ENCODE measurements at regions not wholly inside any gene's neighbourhood (a gene's known extent, or its start where the extent isn't known, plus 50 kb on each side); places are given as distances from the start of the nearest gene placed in this dataset.

- BruUV-seq (replicated peaks): no TSS peak
- ChIA-PET POLR2A (ENCODE audit: low non-redundant PET) (no interaction called here), CTCF (no interaction called here)
- no peaks in the 10 kb centered on the region for H3K36me3 ChIP-seq (ENCODE audit: insufficient read depth, low read length, poor library complexity, severe bottlenecking)
- TF ChIP-seq, protein P1, sequence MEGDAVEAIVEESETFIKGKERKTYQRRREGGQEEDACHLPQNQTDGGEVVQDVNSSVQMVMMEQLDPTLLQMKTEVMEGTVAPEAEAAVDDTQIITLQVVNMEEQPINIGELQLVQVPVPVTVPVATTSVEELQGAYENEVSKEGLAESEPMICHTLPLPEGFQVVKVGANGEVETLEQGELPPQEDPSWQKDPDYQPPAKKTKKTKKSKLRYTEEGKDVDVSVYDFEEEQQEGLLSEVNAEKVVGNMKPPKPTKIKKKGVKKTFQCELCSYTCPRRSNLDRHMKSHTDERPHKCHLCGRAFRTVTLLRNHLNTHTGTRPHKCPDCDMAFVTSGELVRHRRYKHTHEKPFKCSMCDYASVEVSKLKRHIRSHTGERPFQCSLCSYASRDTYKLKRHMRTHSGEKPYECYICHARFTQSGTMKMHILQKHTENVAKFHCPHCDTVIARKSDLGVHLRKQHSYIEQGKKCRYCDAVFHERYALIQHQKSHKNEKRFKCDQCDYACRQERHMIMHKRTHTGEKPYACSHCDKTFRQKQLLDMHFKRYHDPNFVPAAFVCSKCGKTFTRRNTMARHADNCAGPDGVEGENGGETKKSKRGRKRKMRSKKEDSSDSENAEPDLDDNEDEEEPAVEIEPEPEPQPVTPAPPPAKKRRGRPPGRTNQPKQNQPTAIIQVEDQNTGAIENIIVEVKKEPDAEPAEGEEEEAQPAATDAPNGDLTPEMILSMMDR (conservative IDR thresholded peaks at IDR 0.05; ENCODE audit: low read depth, low read length): no peak
- TF ChIP-seq EZH2 (IDR thresholded peaks at IDR 0.05; ENCODE audit: borderline replicate concordance, low read depth, low read length, poor library complexity, severe bottlenecking): no peak
- H3K27me3 ChIP-seq (replicated peaks; ENCODE audit: insufficient read depth, low read depth, low read length, poor library complexity): no peaks in the 10 kb centered on the region
- H3K27ac ChIP-seq (ENCODE audit: low read depth, low read length, poor library complexity, severe bottlenecking): no peak overlapping the region
- no peaks in the 10 kb centered on the region for H3K4me1 ChIP-seq (ENCODE audit: insufficient read depth, low read length, poor library complexity, severe bottlenecking)
- no peak for DNase-seq (ENCODE audit: low spot score)
- no peak overlapping the region for H3K4me3 ChIP-seq (ENCODE audit: low read depth, low read length, poor library complexity, severe bottlenecking)
- intact Hi-C loops (cut with micrococcal nuclease; ENCODE audit: unreplicated experiment): no loop called here
- no peaks in the 10 kb centered on the region for H3K9me3 ChIP-seq (ENCODE audit: low read depth, low read length, poor library complexity, severe bottlenecking)
Measured at GRCh38 chr9:89865981-89866380, 261.2 kb downstream of the GADD45G start.

- no peaks in the 10 kb centered on the region for H3K36me3 ChIP-seq (ENCODE audit: insufficient read depth, low read length, poor library complexity, severe bottlenecking)
- CTCF ChIA-PET: no interaction called here
- DNase-seq (ENCODE audit: low spot score): no peak
- POLR2A ChIA-PET (ENCODE audit: low non-redundant PET): no interaction called here
- no peak for TF ChIP-seq EZH2 (IDR thresholded peaks at IDR 0.05; ENCODE audit: borderline replicate concordance, low read depth, low read length, poor library complexity, severe bottlenecking)
- TF ChIP-seq, protein P1 (conservative IDR thresholded peaks at IDR 0.05; ENCODE audit: low read depth, low read length): no peak
- H3K9me3 ChIP-seq (ENCODE audit: low read depth, low read length, poor library complexity, severe bottlenecking): no peaks in the 10 kb centered on the region
- no TSS peak for BruUV-seq (replicated peaks)
- no peak overlapping the region for H3K27ac ChIP-seq (ENCODE audit: low read depth, low read length, poor library complexity, severe bottlenecking)
- H3K4me1 ChIP-seq (ENCODE audit: insufficient read depth, low read length, poor library complexity, severe bottlenecking): no peaks in the 10 kb centered on the region
- intact Hi-C loops (cut with micrococcal nuclease; ENCODE audit: unreplicated experiment): no loop called here
- no peaks in the 10 kb centered on the region for H3K27me3 ChIP-seq (replicated peaks; ENCODE audit: insufficient read depth, low read depth, low read length, poor library complexity)
- no peak overlapping the region for H3K4me3 ChIP-seq (ENCODE audit: low read depth, low read length, poor library complexity, severe bottlenecking)
Measured at GRCh38 chr9:89866701-89867100, 261.9 kb downstream of the GADD45G start.

- H3K9me3 ChIP-seq (ENCODE audit: low read depth, low read length, poor library complexity, severe bottlenecking): no peaks in the 10 kb centered on the region
- no peak overlapping the region for H3K27ac ChIP-seq (ENCODE audit: low read depth, low read length, poor library complexity, severe bottlenecking)
- no peak overlapping the region for H3K4me3 ChIP-seq (ENCODE audit: low read depth, low read length, poor library complexity, severe bottlenecking)
- BruUV-seq (replicated peaks): no TSS peak
- intact Hi-C loops (cut with micrococcal nuclease; ENCODE audit: unreplicated experiment): no loop called here
- ChIA-PET POLR2A (ENCODE audit: low non-redundant PET) (no interaction called here), CTCF (no interaction called here)
- H3K36me3 ChIP-seq (ENCODE audit: insufficient read depth, low read length, poor library complexity, severe bottlenecking): no peaks in the 10 kb centered on the region
- H3K4me1 ChIP-seq (ENCODE audit: insufficient read depth, low read length, poor library complexity, severe bottlenecking): no peaks in the 10 kb centered on the region
- H3K27me3 ChIP-seq (replicated peaks; ENCODE audit: insufficient read depth, low read depth, low read length, poor library complexity): no peaks in the 10 kb centered on the region
- no peak for TF ChIP-seq EZH2 (IDR thresholded peaks at IDR 0.05; ENCODE audit: borderline replicate concordance, low read depth, low read length, poor library complexity, severe bottlenecking)
- TF ChIP-seq, protein P1 (conservative IDR thresholded peaks at IDR 0.05; ENCODE audit: low read depth, low read length): no peak
- no peak for DNase-seq (ENCODE audit: low spot score)
Measured at GRCh38 chr9:89868100-89868499, 263.3 kb downstream of the GADD45G start.
